GM21786 (cell line): ENCODE measurements at regions not wholly inside any gene's neighbourhood (a gene's known extent, or its start where the extent isn't known, plus 50 kb on each side); places are given as distances from the start of the nearest gene placed in this dataset.
"Not testable (repeated sequence)": the region's sequence is repeated elsewhere in the genome, so short reads cannot be mapped to it uniquely, and the experiment has no call there.

ENCODE experiments used
- ATAC-seq: cut with Tn5 transposase; IDR thresholded peaks from one replicate; pipeline ENCODE4 v1.9.1; 2021; ENCODE audit not compliant: unreplicated experiment

GRCh38 chr4:148962539-148963290, 520.5 kb upstream of the NR3C2 start:
- no peak for ATAC-seq

GRCh38 chr4:148961526-148961925, 519.3 kb upstream of the NR3C2 start:
- no peak for ATAC-seq

GRCh38 chr4:148958317-148958716, 516.1 kb upstream of the NR3C2 start:
- ATAC-seq: no peak

- ATAC-seq: no peak
Observed at GRCh38 chr4:148955564-148956297, 513.5 kb upstream of the NR3C2 start.

- ATAC-seq: no peak
Observed at GRCh38 chr4:148954011-148954749, 512.0 kb upstream of the NR3C2 start.

- ATAC-seq: no peak
Observed at GRCh38 chr4:148951346-148951745, 509.1 kb upstream of the NR3C2 start.

- no peak for ATAC-seq
Observed at GRCh38 chr4:148946271-148946670, 504.1 kb upstream of the NR3C2 start.

- ATAC-seq: no peak
Observed at GRCh38 chr4:148944839-148945219, 502.6 kb upstream of the NR3C2 start.

- ATAC-seq: no peak
Observed at GRCh38 chr4:148944136-148944838, 502.1 kb upstream of the NR3C2 start.

GRCh38 chr4:148934926-148935578, 492.8 kb upstream of the NR3C2 start:
- no peak for ATAC-seq

GRCh38 chr4:148926276-148927260, 484.4 kb upstream of the NR3C2 start:
- ATAC-seq: no peak

- ATAC-seq: no peak
Observed at GRCh38 chr4:148923881-148924280, 481.7 kb upstream of the NR3C2 start.

GRCh38 chr4:148922497-148922896, 480.3 kb upstream of the NR3C2 start:
- ATAC-seq: no peak

GRCh38 chr4:148914734-148915133, 472.5 kb upstream of the NR3C2 start:
- no peak for ATAC-seq

- no peak for ATAC-seq
Observed at GRCh38 chr4:148914301-148914700, 472.1 kb upstream of the NR3C2 start.

GRCh38 chr4:148903388-148903787, 461.2 kb upstream of the NR3C2 start:
- no peak for ATAC-seq

GRCh38 chr4:148901075-148901705, 459.0 kb upstream of the NR3C2 start:
- ATAC-seq: no peak

GRCh38 chr4:148898139-148898538, 455.9 kb upstream of the NR3C2 start:
- not testable (repeated sequence) for ATAC-seq

- ATAC-seq: no peak
Observed at GRCh38 chr4:148893095-148893494, 450.9 kb upstream of the NR3C2 start.
